ENCODE measurements at regions not wholly inside any gene's neighbourhood (a gene's known extent, or its start where the extent isn't known, plus 50 kb on each side); places are given as distances from the start of the nearest gene placed in this dataset.

- no peak for TF ChIP-seq NFE2L1 (tag; IDR thresholded peaks at IDR 0.05; ENCODE audit: borderline replicate concordance, low read depth)
- no peak for TF ChIP-seq RERE (CRISPR knock-in tag; IDR thresholded peaks at IDR 0.05; ENCODE audit: borderline replicate concordance)
- no peak for TF ChIP-seq RFX5 (IDR thresholded peaks at IDR 0.05; ENCODE audit: low read depth, low read length)
Measured at GRCh38 chr2:239599299-239599698, 198.5 kb upstream of the HDAC4 start.
